Activated CD4-positive, alpha-beta T cell treated with anti-CD3 and anti-CD28 coated beads for 48 hours (primary cell): ENCODE measurements at regions not wholly inside any gene's neighbourhood (a gene's known extent, or its start where the extent isn't known, plus 50 kb on each side); places are given as distances from the start of the nearest gene placed in this dataset.

Source experiments
- DNase-seq: peaks from one replicate; pipeline ENCODE4 v3.0.0-alpha.2; 2020

DNA sequence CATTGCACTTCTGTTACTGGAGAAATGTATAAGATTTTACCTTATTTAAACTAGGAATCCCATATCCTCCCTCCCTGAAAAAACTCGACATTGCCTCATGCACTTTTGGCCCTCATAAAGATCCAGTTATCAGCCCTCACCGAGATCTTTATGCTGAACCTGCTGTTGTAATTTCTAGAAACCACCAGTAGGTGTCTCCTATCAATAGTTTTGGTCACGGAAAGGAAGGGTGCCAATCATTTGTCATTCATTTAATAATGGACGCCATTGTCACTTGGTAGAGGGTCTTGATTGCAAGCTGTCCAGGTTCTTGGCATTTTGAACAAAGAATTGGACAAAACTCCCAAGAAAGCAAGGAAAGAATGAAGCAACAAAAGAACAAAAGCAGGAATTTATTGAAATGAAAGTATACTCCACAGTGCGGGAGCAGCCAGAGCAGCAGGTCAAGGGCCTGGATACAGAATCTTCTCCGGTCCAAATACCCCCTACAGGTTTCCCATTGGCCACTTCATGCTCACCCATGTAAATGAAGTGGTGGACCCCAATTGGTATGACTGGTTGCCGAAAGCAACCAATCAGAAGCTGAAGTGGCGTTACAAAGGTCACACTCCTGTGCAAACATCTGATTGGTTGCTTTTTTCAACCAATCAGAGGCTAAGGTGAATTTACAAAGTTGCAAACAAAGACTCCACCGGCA is 524.3 kb downstream of the PSAT1 start:
- no peak for DNase-seq

DNA sequence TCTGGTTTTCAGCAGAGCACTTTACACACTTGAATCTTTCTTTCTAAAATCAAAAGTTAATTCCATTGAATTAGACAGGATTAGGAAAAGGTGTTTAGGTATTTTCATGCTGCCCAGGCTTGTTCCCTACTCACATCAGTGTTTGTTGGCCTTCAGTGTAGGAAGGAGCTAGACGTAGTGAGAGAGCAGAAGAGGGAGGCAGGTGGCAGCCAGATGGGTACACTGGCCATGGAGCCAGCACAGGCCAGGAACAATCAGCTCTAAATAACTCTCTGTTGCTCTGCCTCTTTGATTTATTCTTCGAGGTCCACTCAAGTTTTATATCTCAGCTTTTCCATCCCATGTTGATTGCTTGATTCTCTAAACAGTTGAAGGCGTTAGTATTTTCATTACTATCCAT is 529.6 kb downstream of the PSAT1 start:
- DNase-seq, result no peak

- DNase-seq, result no peak
Observed at GRCh38 chr9:78828521-78828920, 531.6 kb downstream of the PSAT1 start.

- no peak for DNase-seq
Observed at GRCh38 chr9:78830301-78830700, 533.4 kb downstream of the PSAT1 start.

DNA sequence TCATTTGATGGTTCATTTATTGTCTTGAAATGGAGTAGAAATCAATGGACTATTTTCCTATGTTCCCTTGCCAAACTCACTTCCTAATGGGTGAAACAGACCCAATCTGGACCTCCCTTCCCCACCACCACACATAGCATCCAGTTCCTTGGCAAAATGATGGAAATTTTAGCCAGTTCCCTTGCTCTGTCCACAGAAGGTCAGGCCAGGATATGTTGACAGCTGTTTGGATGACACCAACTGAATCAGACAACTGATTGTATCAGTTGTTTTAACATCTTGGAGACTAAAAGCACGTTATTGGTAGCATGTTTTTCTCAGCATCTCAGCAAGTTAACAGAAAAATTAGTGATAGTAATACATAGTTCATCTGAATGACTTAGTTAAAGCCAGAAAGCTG is 534.8 kb downstream of the PSAT1 start:
- DNase-seq, result no peak

- DNase-seq, result no peak
Observed at GRCh38 chr9:78835928-78836450, 539.1 kb downstream of the PSAT1 start.

DNA sequence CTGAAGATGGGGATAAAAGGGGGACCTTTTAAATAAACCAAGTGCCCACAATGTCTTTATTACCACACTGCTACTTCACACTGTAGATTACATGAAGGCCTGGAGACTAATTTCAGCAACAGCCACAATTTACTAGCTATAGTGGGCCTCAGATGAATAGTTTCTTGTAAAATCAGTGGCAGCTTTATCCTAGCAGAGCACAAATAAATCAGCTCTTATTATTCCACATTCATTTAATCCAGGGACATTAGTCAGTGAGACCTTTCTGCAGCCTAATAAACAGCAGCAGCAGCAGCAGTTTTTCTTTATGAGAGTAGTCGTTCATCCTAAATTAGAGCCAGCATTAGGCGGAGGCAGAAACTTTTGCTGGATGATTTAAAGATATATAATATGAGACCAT is 542.3 kb downstream of the PSAT1 start:
- DNase-seq, result no peak

GRCh38 chr9:78848061-78848460 is 551.1 kb downstream of the PSAT1 start:
- no peak for DNase-seq

GRCh38 chr9:78856144-78856543 is 559.2 kb downstream of the PSAT1 start:
- DNase-seq, result no peak

DNA sequence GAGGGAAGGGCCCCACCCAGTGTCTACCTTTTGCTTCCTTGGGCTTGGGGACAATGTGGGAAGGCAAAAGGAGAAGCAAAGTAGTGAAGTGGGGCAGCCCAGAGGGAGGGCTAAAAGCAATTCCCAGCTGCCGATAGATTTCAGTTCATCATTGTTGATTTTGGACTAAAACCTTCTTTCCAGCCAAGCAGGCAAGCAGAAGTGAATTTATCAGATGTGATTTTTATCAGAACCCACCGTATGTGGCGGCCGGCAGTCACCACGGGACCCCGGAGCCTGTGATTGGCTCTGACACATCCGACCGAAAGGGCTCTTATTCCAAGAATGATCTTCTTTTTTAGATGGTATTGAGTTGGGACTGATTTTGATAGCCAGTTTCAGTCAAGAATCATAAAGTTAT is 559.9 kb downstream of the PSAT1 start:
- DNase-seq, result no peak

DNA sequence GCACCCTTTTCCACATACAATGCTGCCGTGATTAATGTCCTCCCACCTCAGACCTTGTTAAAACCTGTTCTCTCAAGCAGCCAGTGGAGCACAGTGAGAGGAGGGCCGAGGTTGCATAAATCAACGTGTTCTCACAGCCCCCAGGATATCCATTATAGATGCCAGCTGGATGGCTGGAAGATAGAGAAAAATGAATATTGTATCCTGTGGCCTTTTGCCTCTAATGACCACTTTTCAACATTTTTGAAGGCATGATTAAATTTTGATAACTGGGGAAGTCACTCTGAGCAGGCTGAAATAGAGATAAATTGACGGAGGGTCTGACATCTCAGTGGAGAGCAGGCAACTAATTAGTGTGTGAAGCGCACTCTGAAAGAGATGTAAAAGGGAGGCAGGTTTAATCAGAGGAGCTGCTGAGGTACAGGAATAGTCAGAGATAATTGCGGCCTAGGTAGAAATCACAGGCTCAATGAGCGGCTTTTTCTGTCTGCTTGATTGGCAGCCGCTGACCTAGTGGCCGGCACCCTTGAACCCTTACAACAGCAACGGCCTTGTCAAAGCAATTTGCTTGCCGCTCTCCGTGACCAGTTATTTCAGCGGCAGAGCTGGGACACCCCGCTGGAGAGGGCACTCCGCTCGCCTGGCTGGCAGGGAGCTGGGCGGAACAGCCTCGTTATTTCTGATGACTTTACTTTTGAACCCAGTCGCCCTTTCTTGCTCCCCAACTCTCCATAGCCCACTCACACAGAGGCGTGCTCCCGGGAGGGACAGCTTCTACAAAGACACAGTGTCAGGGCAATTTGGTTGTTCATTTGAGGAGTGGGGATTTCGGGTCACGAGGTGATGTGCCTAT is 560.7 kb downstream of the PSAT1 start:
- no peak for DNase-seq

- DNase-seq, result no peak
Observed at GRCh38 chr9:78858266-78858665, 561.3 kb downstream of the PSAT1 start.

GRCh38 chr9:78860801-78861475 is 564.0 kb downstream of the PSAT1 start:
- no peak for DNase-seq

- DNase-seq, result no peak
Observed at GRCh38 chr9:78863531-78863930, 566.6 kb downstream of the PSAT1 start.

DNA sequence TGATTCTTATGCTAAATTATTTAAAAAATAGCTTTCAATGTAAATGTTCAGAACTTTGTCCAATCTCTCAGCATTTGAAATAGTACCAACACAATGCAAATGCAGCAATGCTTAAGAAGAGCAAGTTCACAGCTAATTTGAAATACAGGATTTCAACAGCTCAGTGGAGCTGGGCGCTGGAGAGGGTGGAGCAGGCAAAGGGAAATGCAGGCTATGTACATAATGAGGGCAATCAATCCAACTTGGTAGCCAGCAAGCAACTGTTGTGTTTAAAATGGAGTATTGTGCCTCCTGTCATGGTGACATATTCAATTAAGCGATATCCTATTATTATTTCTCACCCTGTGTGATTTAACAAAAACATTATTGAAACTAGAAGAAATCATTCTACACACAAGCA is 568.8 kb downstream of the PSAT1 start:
- no peak for DNase-seq

GRCh38 chr9:78866207-78867132 is 569.5 kb downstream of the PSAT1 start:
- no peak for DNase-seq

GRCh38 chr9:78871086-78871451 is 574.1 kb downstream of the PSAT1 start:
- DNase-seq, result no peak

DNA sequence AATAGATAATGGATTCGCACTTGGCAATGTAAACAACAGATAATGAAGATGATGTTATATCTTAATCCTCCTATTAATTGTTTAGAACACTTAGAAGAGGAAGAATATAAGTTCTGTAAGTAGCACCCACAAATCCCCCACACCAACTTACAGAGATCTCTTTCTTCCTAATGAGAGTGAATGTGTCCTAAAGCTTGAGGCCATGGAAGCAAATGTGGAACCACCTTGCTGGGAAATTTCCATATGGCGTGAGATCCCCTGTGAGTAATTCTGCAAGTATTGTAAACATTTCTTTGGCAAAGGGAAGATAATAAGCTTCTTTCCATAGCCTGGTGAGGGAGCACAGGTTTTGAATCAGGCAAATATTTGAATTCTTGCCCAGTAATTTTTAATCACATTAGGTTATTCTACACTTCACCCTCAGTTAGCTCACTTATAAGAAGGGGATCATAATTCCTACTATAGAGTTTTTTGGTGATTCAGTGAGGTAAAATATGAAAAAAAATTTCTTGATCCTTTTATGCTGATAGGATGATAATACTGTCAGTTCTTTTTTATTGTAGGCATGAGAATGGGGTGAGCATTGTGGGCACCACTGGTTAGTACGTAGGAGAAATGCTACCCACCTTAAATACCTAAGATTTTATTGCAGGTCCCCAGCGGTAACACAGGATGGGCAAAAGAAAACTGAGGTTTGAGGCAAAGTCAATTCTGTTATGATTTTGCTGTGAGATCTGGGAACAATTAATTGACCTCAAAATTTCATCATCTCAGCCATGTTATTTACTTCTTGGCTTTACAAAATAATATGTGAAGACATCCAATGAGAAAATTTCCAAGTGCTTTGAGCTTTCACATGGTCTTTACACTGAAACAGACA is 574.8 kb downstream of the PSAT1 start:
- no peak for DNase-seq

- DNase-seq, result no peak
Observed at GRCh38 chr9:78874061-78874460, 577.1 kb downstream of the PSAT1 start.

DNA sequence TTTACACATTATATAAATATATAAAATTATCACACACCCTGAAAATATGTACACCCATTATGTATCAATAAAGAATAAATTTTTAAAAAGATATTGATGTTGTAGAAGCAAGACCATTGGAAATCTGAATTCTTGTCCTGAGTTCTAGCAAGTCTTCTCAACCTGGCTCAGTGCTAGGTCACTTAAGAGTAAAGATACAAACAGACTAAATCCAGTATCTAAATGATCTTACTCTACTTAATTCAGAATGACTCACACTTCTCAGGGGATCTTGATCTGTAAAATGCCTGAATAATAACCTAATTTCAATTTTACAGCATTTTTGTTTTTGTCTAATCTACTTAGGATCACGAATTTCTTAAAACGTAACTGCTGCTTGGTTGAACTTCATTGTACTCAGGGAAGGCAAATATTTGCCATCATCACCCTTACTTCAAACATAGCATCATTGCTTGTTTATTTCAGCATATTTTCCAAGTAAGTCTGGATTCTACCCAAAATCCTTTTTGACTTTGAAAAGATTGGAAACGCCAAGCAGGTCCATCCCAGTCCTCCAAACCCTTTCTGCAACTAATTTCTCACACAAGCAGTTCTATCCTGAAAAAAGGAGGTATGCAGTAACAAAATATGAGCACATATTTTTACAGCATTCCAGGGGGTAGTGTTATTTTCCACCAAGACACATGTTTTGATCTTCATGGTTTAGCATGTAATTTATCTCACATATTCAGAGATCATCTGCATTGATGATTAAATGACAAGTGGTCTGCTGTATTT is 582.6 kb downstream of the PSAT1 start:
- DNase-seq, result no peak

- DNase-seq, result no peak
Observed at GRCh38 chr9:78881295-78881694, 584.4 kb downstream of the PSAT1 start.
